H9 (cell line): ENCODE measurements at regions not wholly inside any gene's neighbourhood (a gene's known extent, or its start where the extent isn't known, plus 50 kb on each side); places are given as distances from the start of the nearest gene placed in this dataset.

Experiments used
- DNase-seq: peaks from one replicate; pipeline ENCODE4 v3.0.0-alpha.2; 2017
- H2AFZ ChIP-seq: one replicate; pipeline ENCODE4 v1.6.1; 2013; ENCODE audit warnings: mild to moderate bottlenecking, low read length, control low read depth, moderate library complexity
- H2AK5ac ChIP-seq: 2 replicates; pipeline ENCODE4 v1.6.1; 2013; ENCODE audit warnings: low read length, control low read depth, mixed read lengths; ENCODE audit not compliant: insufficient read length
- H2BK120ac ChIP-seq: one replicate; pipeline ENCODE4 v1.6.1; 2013; ENCODE audit warnings: low read depth, mild to moderate bottlenecking, low read length, control low read depth, inconsistent platforms; ENCODE audit not compliant: poor library complexity, severe bottlenecking
- H2BK12ac ChIP-seq: 2 replicates; pipeline ENCODE4 v1.6.1; 2013; ENCODE audit warnings: low read length, control low read depth, mixed read lengths, low read depth; ENCODE audit not compliant: insufficient read length
- H2BK15ac ChIP-seq: 2 replicates; pipeline ENCODE4 v1.6.1; 2013; ENCODE audit warnings: low read depth, low read length, control low read depth
- H2BK20ac ChIP-seq: one replicate; pipeline ENCODE4 v1.6.1; 2013; ENCODE audit warnings: low read depth, mild to moderate bottlenecking, low read length, control low read depth, inconsistent platforms; ENCODE audit not compliant: poor library complexity, severe bottlenecking
- H2BK5ac ChIP-seq: 2 replicates; pipeline ENCODE4 v1.6.1; 2013; ENCODE audit warnings: low read length, control low read depth, mixed read lengths; ENCODE audit not compliant: insufficient read length
- H3K14ac ChIP-seq: 2 replicates; pipeline ENCODE4 v1.6.1; 2013; ENCODE audit warnings: low read length, control low read depth; ENCODE audit not compliant: insufficient read depth
- H3K18ac ChIP-seq: 2 replicates; pipeline ENCODE4 v1.6.1; 2013; ENCODE audit warnings: low read depth, mild to moderate bottlenecking, mixed read lengths, low read length, control low read depth; ENCODE audit not compliant: insufficient read length
- H3K23ac ChIP-seq: 2 replicates; pipeline ENCODE4 v1.6.1; 2013; ENCODE audit warnings: low read length, control low read depth, mixed read lengths, low read depth; ENCODE audit not compliant: insufficient read length
- H3K23me2 ChIP-seq: 2 replicates; pipeline ENCODE4 v1.6.1; 2013; ENCODE audit warnings: low read depth, mild to moderate bottlenecking, mixed read lengths, low read length, control low read depth; ENCODE audit not compliant: insufficient read length, poor library complexity, severe bottlenecking
- H3K27ac ChIP-seq: 2 replicates; pipeline ENCODE4 v1.5.1; 2013; ENCODE audit warnings: low read length, control low read depth, mixed read lengths, low read depth; ENCODE audit not compliant: insufficient read length
- H3K27me3 ChIP-seq: 2 replicates; pipeline ENCODE4 v1.6.1; 2013; ENCODE audit warnings: low read length, control low read depth, inconsistent platforms; ENCODE audit not compliant: insufficient read depth
- H3K4ac ChIP-seq: 2 replicates; pipeline ENCODE4 v1.6.1; 2013; ENCODE audit warnings: low read depth, mild to moderate bottlenecking, control low read depth, inconsistent platforms, low read length, moderate library complexity
- H3K4me1 ChIP-seq: 2 replicates; pipeline ENCODE4 v1.6.1; 2013; ENCODE audit warnings: low read length, control low read depth, inconsistent platforms; ENCODE audit not compliant: insufficient read depth
- H3K4me2 ChIP-seq: 2 replicates; pipeline ENCODE4 v1.6.1; 2013; ENCODE audit warnings: low read length, control low read depth, mixed read lengths; ENCODE audit not compliant: insufficient read length, insufficient read depth
- H3K56ac ChIP-seq: 2 replicates; pipeline ENCODE4 v1.6.1; 2013; ENCODE audit warnings: low read depth, mild to moderate bottlenecking, mixed read lengths, low read length, control low read depth; ENCODE audit not compliant: insufficient read length
- H3K79me1 ChIP-seq: 2 replicates; pipeline ENCODE4 v1.6.1; 2013; ENCODE audit warnings: low read depth, mild to moderate bottlenecking, moderate library complexity, low read length, control low read depth, inconsistent platforms; ENCODE audit not compliant: insufficient read depth, poor library complexity, severe bottlenecking
- H3K79me2 ChIP-seq: 2 replicates; pipeline ENCODE4 v1.6.1; 2013; ENCODE audit warnings: low read length, control low read depth, inconsistent platforms; ENCODE audit not compliant: insufficient read depth
- H3K9ac ChIP-seq: 2 replicates; pipeline ENCODE4 v1.6.1; 2013; ENCODE audit warnings: low read length, control low read depth, mixed read lengths; ENCODE audit not compliant: insufficient read length; ENCODE audit errors: extremely low read depth
- H3K9me3 ChIP-seq: one replicate; pipeline ENCODE4 v1.6.1; 2013; ENCODE audit warnings: low read depth, low read length, inconsistent platforms; ENCODE audit not compliant: control insufficient read depth
- H3T11ph ChIP-seq: one replicate; pipeline ENCODE4 v1.6.1; 2013; ENCODE audit warnings: mild to moderate bottlenecking, low read length, control low read depth, inconsistent platforms
- H4K20me1 ChIP-seq: one replicate; pipeline ENCODE4 v1.6.1; 2013; ENCODE audit not compliant: control insufficient read depth, insufficient read length, insufficient read depth
- H4K5ac ChIP-seq: 2 replicates; pipeline ENCODE4 v1.6.1; 2013; ENCODE audit warnings: low read depth, mild to moderate bottlenecking, mixed read lengths, low read length, control low read depth; ENCODE audit not compliant: insufficient read length
- H4K8ac ChIP-seq: replicated peaks from 2 replicates; pipeline ENCODE4 v1.6.1; 2013; ENCODE audit warnings: low read length, control low read depth, mixed read lengths, low read depth; ENCODE audit not compliant: insufficient read length
- H4K91ac ChIP-seq: 2 replicates; pipeline ENCODE4 v1.6.1; 2013; ENCODE audit warnings: low read depth, mild to moderate bottlenecking, moderate library complexity, mixed read lengths, low read length, control low read depth; ENCODE audit not compliant: insufficient read length
- H3K27ac Mint-ChIP-seq, 3 experiments: 2 replicates in 2 of 3; 3 replicates in 1 of 3; pipeline ENCODE4 v1.8.0; 2020 to 2021; ENCODE audit warnings: mixed read lengths in 3 of 3, mild to moderate bottlenecking in 1 of 3, moderate library complexity in 1 of 3
- H3K27me3 Mint-ChIP-seq: 2 replicates; pipeline ENCODE4 v1.8.0; 2021; ENCODE audit warnings: low read depth, mild to moderate bottlenecking, moderate library complexity, mixed read lengths
- H3K36me3 Mint-ChIP-seq, 3 experiments: 2 replicates in 2 of 3; 3 replicates in 1 of 3; pipeline ENCODE4 v1.8.0; 2020 to 2021; ENCODE audit warnings: low read depth in 3 of 3, mixed read lengths in 3 of 3; ENCODE audit not compliant: insufficient read depth in 1 of 3
- H3K4me1 Mint-ChIP-seq, 2 experiments: 2 replicates each; pipeline ENCODE4 v1.8.0; 2020; ENCODE audit warnings: mixed read lengths in 2 of 2
- H3K4me3 Mint-ChIP-seq, 2 experiments: 2 replicates in 1 of 2; 3 replicates in 1 of 2; pipeline ENCODE4 v1.8.0; 2020 to 2021; ENCODE audit warnings: mild to moderate bottlenecking in 2 of 2, mixed read lengths in 2 of 2, moderate library complexity in 1 of 2
- H3K9me3 Mint-ChIP-seq, 2 experiments: 2 replicates in 1 of 2; 3 replicates in 1 of 2; pipeline ENCODE4 v1.8.0; 2020; ENCODE audit warnings: mild to moderate bottlenecking in 2 of 2, mixed read lengths in 2 of 2, moderate library complexity in 1 of 2
- CTCF ChIP-seq: fragments of 200-600 bp; sonication (generic); conservative IDR thresholded peaks from 3 replicates; pipeline ENCODE4 v1.8.0; 2021; ENCODE audit warnings: antibody characterized with exemption, mild to moderate bottlenecking
- WGBS: extraction: QIAGEN DNeasy Blood & Tissue Kit; methylation state at CpG from one replicate; pipeline ENCODE4 v1.1.7; 2013; ENCODE audit warnings: missing lambda C conversion rate, low lambda C conversion rate, mixed read lengths; ENCODE audit not compliant: insufficient read length; ENCODE audit errors: extremely low coverage; 5-methylcytosine and 5-hydroxymethylcytosine counted together

GRCh38 chr2:240368781-240369331, 66.6 kb upstream of the GPC1 start:
- no peak overlapping the region for H3K4ac ChIP-seq
- H3K18ac ChIP-seq: no peak overlapping the region
- H2BK12ac ChIP-seq: no peak overlapping the region
- H2AK5ac ChIP-seq: no peak overlapping the region
- no peak for DNase-seq
- no peak overlapping the region for H3K14ac ChIP-seq
- no peak overlapping the region for H3K27ac Mint-ChIP-seq
- H4K20me1 ChIP-seq: no peaks in the 10 kb centered on the region
- H2BK5ac ChIP-seq: no peak overlapping the region
- H3K56ac ChIP-seq: no peak overlapping the region
- no peak overlapping the region for H3T11ph ChIP-seq
- TF ChIP-seq CTCF: no peak
- no peak overlapping the region for H4K5ac ChIP-seq
- no peaks in the 10 kb centered on the region; the same call in 1 of the 2 replicates for H3K27me3 Mint-ChIP-seq
- H3K4me2 ChIP-seq: no peak overlapping the region
- H3K27ac ChIP-seq: no peak overlapping the region
- no peaks in the 10 kb centered on the region for H3K9me3 ChIP-seq
- no peaks in the 10 kb centered on the region for H3K79me2 ChIP-seq
- H3K23me2 ChIP-seq: no peaks in the 10 kb centered on the region
- no peaks in the 10 kb centered on the region for H3K4me1 ChIP-seq
- no peak overlapping the region for H2AFZ ChIP-seq
- no peaks in the 10 kb centered on the region for H3K27me3 ChIP-seq
- H2BK15ac ChIP-seq: no peak overlapping the region
- H3K79me1 ChIP-seq: no peaks in the 10 kb centered on the region
- H3K9me3 Mint-ChIP-seq: no peaks in the 10 kb centered on the region
- H3K4me1 Mint-ChIP-seq: peaks cover 0 to 6% of the 10 kb centered on the region in 2 experiments; a peak in 3 of 4 replicates
- no peak overlapping the region for H2BK20ac ChIP-seq
- no peak overlapping the region for H3K23ac ChIP-seq
- no CpG with 5 or more reads among the region's 15 CpGs for WGBS
- no peak overlapping the region for H4K91ac ChIP-seq
- no peaks in the 10 kb centered on the region for H3K36me3 Mint-ChIP-seq
- H2BK120ac ChIP-seq: no peak overlapping the region
- no peak overlapping the region for H3K4me3 Mint-ChIP-seq
- H3K9ac ChIP-seq: no peak overlapping the region
- no peak overlapping the region for H4K8ac ChIP-seq
